AG04450 (cell line): ENCODE measurements at regions not wholly inside any gene's neighbourhood (a gene's known extent, or its start where the extent isn't known, plus 50 kb on each side); places are given as distances from the start of the nearest gene placed in this dataset.

Experiments used
- CTCF ChIA-PET: fragments of 300-600, 350-600 bp; formaldehyde crosslinking; extraction: SDS; loops from one replicate; lab custom pipeline; 2022; ENCODE audit warnings: antibody characterized with exemption, inconsistent platforms; lab: Charles Lee
- POLR2A ChIA-PET: fragments of 350-600 bp; formaldehyde crosslinking; extraction: SDS; loops from one replicate; lab custom pipeline; 2021; ENCODE audit warnings: antibody characterized with exemption, inconsistent platforms; lab: Yijun Ruan, JAX
- DNase-seq: peaks from one replicate; pipeline ENCODE4 v3.0.0-alpha.2; 2011; ENCODE audit warnings: low read depth, low spot score
- H3K27ac ChIP-seq: one replicate; pipeline ENCODE4 v1.5.1; 2012; ENCODE audit warnings: low read depth, low read length, control low read depth
- H3K27me3 ChIP-seq: one replicate; pipeline ENCODE4 v1.6.0; 2012; ENCODE audit warnings: low read length; ENCODE audit not compliant: control insufficient read depth, insufficient read depth
- H3K4me3 ChIP-seq: 2 replicates; pipeline ENCODE4 v1.5.1; 2011; ENCODE audit warnings: mild to moderate bottlenecking, low read depth, low read length, control low read depth
- H3K9me3 ChIP-seq: 2 replicates; pipeline ENCODE4 v1.5.1; 2012; ENCODE audit warnings: low read length; ENCODE audit not compliant: control insufficient read depth, insufficient read depth
- TF ChIP-seq, protein P1 (sequence below): IDR thresholded peaks from 2 replicates; pipeline ENCODE4 v1.5.1; 2011; ENCODE audit warnings: low read depth, low read length, control low read depth, inconsistent platforms

DNA sequence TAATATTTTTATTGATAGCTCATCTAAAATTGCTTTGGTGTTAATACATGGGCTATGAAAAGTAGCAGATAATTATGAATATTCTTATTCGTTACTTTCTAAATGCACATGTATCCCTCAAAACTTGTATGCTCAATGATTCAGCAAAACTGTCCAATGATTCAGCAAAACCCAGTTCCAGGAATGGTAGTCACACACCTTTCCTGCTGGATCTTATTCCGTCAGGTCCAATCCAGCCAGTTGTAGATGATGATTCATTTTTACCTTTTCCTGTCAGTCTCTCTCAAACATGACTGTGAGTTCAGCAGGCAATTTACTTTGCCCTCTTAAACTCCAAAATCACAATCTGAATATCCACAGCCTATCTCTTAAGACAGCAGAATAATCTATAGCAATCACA lies 1082.6 kb downstream of the EFNB2 start:
- ChIA-PET CTCF (no interaction called here), POLR2A (no interaction called here)
- TF ChIP-seq, protein P1, sequence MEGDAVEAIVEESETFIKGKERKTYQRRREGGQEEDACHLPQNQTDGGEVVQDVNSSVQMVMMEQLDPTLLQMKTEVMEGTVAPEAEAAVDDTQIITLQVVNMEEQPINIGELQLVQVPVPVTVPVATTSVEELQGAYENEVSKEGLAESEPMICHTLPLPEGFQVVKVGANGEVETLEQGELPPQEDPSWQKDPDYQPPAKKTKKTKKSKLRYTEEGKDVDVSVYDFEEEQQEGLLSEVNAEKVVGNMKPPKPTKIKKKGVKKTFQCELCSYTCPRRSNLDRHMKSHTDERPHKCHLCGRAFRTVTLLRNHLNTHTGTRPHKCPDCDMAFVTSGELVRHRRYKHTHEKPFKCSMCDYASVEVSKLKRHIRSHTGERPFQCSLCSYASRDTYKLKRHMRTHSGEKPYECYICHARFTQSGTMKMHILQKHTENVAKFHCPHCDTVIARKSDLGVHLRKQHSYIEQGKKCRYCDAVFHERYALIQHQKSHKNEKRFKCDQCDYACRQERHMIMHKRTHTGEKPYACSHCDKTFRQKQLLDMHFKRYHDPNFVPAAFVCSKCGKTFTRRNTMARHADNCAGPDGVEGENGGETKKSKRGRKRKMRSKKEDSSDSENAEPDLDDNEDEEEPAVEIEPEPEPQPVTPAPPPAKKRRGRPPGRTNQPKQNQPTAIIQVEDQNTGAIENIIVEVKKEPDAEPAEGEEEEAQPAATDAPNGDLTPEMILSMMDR = no peak
- H3K4me3 ChIP-seq = no peak overlapping the region
- DNase-seq = no peak
- H3K27me3 ChIP-seq = no peaks in the 10 kb centered on the region
- H3K9me3 ChIP-seq = no peaks in the 10 kb centered on the region
- no peak overlapping the region for H3K27ac ChIP-seq

DNA sequence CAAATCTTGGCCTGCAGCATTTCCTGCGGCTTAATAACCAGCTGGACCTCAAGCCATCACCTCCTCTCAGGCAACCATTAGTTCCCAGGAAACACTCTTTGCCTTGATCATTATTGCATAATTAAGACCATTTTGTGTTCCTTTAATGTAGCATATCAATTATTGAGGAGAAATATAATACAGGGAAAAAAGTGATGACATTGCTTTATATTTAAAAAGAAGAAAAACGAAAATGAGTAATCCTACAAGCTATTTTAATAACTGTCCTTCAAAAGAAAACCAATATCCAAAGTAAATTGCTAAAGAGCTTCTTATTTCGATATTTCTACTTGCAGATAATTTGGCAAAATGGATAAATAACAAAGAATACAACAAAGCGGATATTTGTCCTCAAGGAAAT lies 1084.7 kb downstream of the EFNB2 start:
- Histone ChIP-seq H3K27ac (no peak overlapping the region), H3K4me3 (no peak overlapping the region), H3K9me3 (no peaks in the 10 kb centered on the region), H3K27me3 (no peaks in the 10 kb centered on the region)
- CTCF ChIA-PET = no interaction called here
- TF ChIP-seq, protein P1 = no peak
- DNase-seq = no peak
- POLR2A ChIA-PET = no interaction called here

DNA sequence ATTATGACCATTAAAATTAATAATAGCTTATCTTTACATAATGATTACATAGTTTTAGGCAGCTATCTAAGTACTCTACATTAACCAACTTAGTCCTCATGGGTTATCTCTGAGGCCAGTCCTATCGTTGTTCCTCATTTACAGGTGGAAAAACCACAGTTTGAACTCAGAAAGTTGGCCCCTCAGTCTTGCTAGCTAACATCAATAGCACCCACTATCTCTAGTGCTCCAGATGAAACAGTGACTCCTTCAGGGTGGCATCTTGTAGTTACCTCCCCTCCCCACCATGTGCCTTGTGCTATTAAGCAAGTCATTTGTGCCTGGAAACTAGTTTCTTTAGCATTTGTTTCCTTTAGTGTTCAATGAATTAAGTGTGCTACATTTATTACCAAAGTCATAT lies 1086.7 kb downstream of the EFNB2 start:
- Histone ChIP-seq H3K27me3 (no peaks in the 10 kb centered on the region), H3K27ac (no peak overlapping the region), H3K4me3 (no peak overlapping the region), H3K9me3 (no peaks in the 10 kb centered on the region)
- ChIA-PET POLR2A (no interaction called here), CTCF (no interaction called here)
- TF ChIP-seq, protein P1 = no peak
- DNase-seq = no peak

DNA sequence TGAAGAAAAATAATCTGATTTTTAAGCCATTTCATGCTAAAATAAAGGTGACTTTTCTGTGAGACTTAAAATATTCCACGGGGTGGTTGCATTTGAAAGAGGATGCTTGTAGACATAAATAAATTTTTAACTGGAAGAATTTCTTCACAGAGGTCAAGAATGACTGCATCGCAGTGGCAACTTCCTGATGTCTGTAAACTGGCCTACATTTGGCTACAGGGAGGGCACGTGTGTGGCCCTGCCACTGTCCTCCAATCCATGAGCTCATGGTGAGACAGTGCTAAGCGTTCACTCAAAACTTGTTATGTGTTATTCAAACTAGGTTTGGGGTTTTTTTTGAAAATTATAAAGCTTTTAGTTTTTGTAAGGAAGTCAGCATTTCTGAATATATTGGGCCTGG lies 1089.3 kb downstream of the EFNB2 start:
- ChIA-PET POLR2A (no interaction called here), CTCF (no interaction called here)
- DNase-seq = no peak
- no peak overlapping the region for H3K4me3 ChIP-seq
- TF ChIP-seq, protein P1 = no peak
- no peaks in the 10 kb centered on the region for H3K27me3 ChIP-seq
- H3K9me3 ChIP-seq = no peaks in the 10 kb centered on the region
- H3K27ac ChIP-seq = no peak overlapping the region

DNA sequence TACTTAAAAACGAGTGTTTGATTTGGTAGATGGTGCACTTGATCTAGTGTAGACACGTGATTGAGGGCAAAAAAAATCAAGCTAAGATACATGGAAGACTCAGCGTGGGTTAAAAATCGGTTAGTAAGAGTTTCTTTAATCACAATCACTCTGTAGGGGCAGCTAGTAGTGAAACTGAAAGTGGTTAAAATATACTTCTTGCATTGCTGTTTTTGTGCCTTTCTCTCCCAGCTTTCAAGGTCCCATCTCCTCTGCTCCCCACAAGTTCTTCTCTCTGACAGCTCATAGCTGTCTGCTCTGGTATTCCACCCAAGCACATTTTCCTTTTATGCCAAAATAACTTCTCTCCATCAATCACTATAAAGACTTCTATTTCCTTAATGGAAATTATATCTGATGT lies 1089.7 kb downstream of the EFNB2 start:
- peak overlapping the region; percentile 20; the same call in 1 of the 2 replicates for H3K4me3 ChIP-seq
- DNase-seq = no peak
- POLR2A ChIA-PET = no interaction called here

More for the DNA sequence above, 1089.7 kb downstream of the EFNB2 start:
- CTCF ChIA-PET = no interaction called here
- Histone ChIP-seq H3K9me3 (no peaks in the 10 kb centered on the region), H3K27me3 (no peaks in the 10 kb centered on the region), H3K27ac (no peak overlapping the region)
- TF ChIP-seq, protein P1 = no peak
